H9 (cell line): ENCODE measurements at regions not wholly inside any gene's neighbourhood (a gene's known extent, or its start where the extent isn't known, plus 50 kb on each side); places are given as distances from the start of the nearest gene placed in this dataset.

Source experiments
- DNase-seq: peaks from one replicate; pipeline ENCODE4 v3.0.0-alpha.2; 2017
- H2AFZ ChIP-seq: one replicate; pipeline ENCODE4 v1.6.1; 2013; ENCODE audit warnings: mild to moderate bottlenecking, low read length, control low read depth, moderate library complexity
- H2AK5ac ChIP-seq: 2 replicates; pipeline ENCODE4 v1.6.1; 2013; ENCODE audit warnings: low read length, control low read depth, mixed read lengths; ENCODE audit not compliant: insufficient read length
- H2BK120ac ChIP-seq: one replicate; pipeline ENCODE4 v1.6.1; 2013; ENCODE audit warnings: low read depth, mild to moderate bottlenecking, low read length, control low read depth, inconsistent platforms; ENCODE audit not compliant: poor library complexity, severe bottlenecking
- H2BK12ac ChIP-seq: 2 replicates; pipeline ENCODE4 v1.6.1; 2013; ENCODE audit warnings: low read length, control low read depth, mixed read lengths, low read depth; ENCODE audit not compliant: insufficient read length
- H2BK15ac ChIP-seq: 2 replicates; pipeline ENCODE4 v1.6.1; 2013; ENCODE audit warnings: low read depth, low read length, control low read depth
- H2BK20ac ChIP-seq: one replicate; pipeline ENCODE4 v1.6.1; 2013; ENCODE audit warnings: low read depth, mild to moderate bottlenecking, low read length, control low read depth, inconsistent platforms; ENCODE audit not compliant: poor library complexity, severe bottlenecking
- H2BK5ac ChIP-seq: 2 replicates; pipeline ENCODE4 v1.6.1; 2013; ENCODE audit warnings: low read length, control low read depth, mixed read lengths; ENCODE audit not compliant: insufficient read length
- H3K14ac ChIP-seq: 2 replicates; pipeline ENCODE4 v1.6.1; 2013; ENCODE audit warnings: low read length, control low read depth; ENCODE audit not compliant: insufficient read depth
- H3K18ac ChIP-seq: 2 replicates; pipeline ENCODE4 v1.6.1; 2013; ENCODE audit warnings: low read depth, mild to moderate bottlenecking, mixed read lengths, low read length, control low read depth; ENCODE audit not compliant: insufficient read length
- H3K23ac ChIP-seq: 2 replicates; pipeline ENCODE4 v1.6.1; 2013; ENCODE audit warnings: low read length, control low read depth, mixed read lengths, low read depth; ENCODE audit not compliant: insufficient read length
- H3K23me2 ChIP-seq: 2 replicates; pipeline ENCODE4 v1.6.1; 2013; ENCODE audit warnings: low read depth, mild to moderate bottlenecking, mixed read lengths, low read length, control low read depth; ENCODE audit not compliant: insufficient read length, poor library complexity, severe bottlenecking
- H3K27ac ChIP-seq: 2 replicates; pipeline ENCODE4 v1.5.1; 2013; ENCODE audit warnings: low read length, control low read depth, mixed read lengths, low read depth; ENCODE audit not compliant: insufficient read length
- H3K27me3 ChIP-seq: 2 replicates; pipeline ENCODE4 v1.6.1; 2013; ENCODE audit warnings: low read length, control low read depth, inconsistent platforms; ENCODE audit not compliant: insufficient read depth
- H3K4ac ChIP-seq: 2 replicates; pipeline ENCODE4 v1.6.1; 2013; ENCODE audit warnings: low read depth, mild to moderate bottlenecking, control low read depth, inconsistent platforms, low read length, moderate library complexity
- H3K4me1 ChIP-seq: 2 replicates; pipeline ENCODE4 v1.6.1; 2013; ENCODE audit warnings: low read length, control low read depth, inconsistent platforms; ENCODE audit not compliant: insufficient read depth
- H3K4me2 ChIP-seq: 2 replicates; pipeline ENCODE4 v1.6.1; 2013; ENCODE audit warnings: low read length, control low read depth, mixed read lengths; ENCODE audit not compliant: insufficient read length, insufficient read depth
- H3K56ac ChIP-seq: 2 replicates; pipeline ENCODE4 v1.6.1; 2013; ENCODE audit warnings: low read depth, mild to moderate bottlenecking, mixed read lengths, low read length, control low read depth; ENCODE audit not compliant: insufficient read length
- H3K79me1 ChIP-seq: 2 replicates; pipeline ENCODE4 v1.6.1; 2013; ENCODE audit warnings: low read depth, mild to moderate bottlenecking, moderate library complexity, low read length, control low read depth, inconsistent platforms; ENCODE audit not compliant: insufficient read depth, poor library complexity, severe bottlenecking
- H3K79me2 ChIP-seq: 2 replicates; pipeline ENCODE4 v1.6.1; 2013; ENCODE audit warnings: low read length, control low read depth, inconsistent platforms; ENCODE audit not compliant: insufficient read depth
- H3K9ac ChIP-seq: 2 replicates; pipeline ENCODE4 v1.6.1; 2013; ENCODE audit warnings: low read length, control low read depth, mixed read lengths; ENCODE audit not compliant: insufficient read length; ENCODE audit errors: extremely low read depth
- H3K9me3 ChIP-seq: one replicate; pipeline ENCODE4 v1.6.1; 2013; ENCODE audit warnings: low read depth, low read length, inconsistent platforms; ENCODE audit not compliant: control insufficient read depth
- H3T11ph ChIP-seq: one replicate; pipeline ENCODE4 v1.6.1; 2013; ENCODE audit warnings: mild to moderate bottlenecking, low read length, control low read depth, inconsistent platforms
- H4K20me1 ChIP-seq: one replicate; pipeline ENCODE4 v1.6.1; 2013; ENCODE audit not compliant: control insufficient read depth, insufficient read length, insufficient read depth
- H4K5ac ChIP-seq: 2 replicates; pipeline ENCODE4 v1.6.1; 2013; ENCODE audit warnings: low read depth, mild to moderate bottlenecking, mixed read lengths, low read length, control low read depth; ENCODE audit not compliant: insufficient read length
- H4K8ac ChIP-seq: replicated peaks from 2 replicates; pipeline ENCODE4 v1.6.1; 2013; ENCODE audit warnings: low read length, control low read depth, mixed read lengths, low read depth; ENCODE audit not compliant: insufficient read length
- H4K91ac ChIP-seq: 2 replicates; pipeline ENCODE4 v1.6.1; 2013; ENCODE audit warnings: low read depth, mild to moderate bottlenecking, moderate library complexity, mixed read lengths, low read length, control low read depth; ENCODE audit not compliant: insufficient read length
- H3K27ac Mint-ChIP-seq, 3 experiments: 2 replicates in 2 of 3; 3 replicates in 1 of 3; pipeline ENCODE4 v1.8.0; 2020 to 2021; ENCODE audit warnings: mixed read lengths in 3 of 3, mild to moderate bottlenecking in 1 of 3, moderate library complexity in 1 of 3
- H3K27me3 Mint-ChIP-seq: 2 replicates; pipeline ENCODE4 v1.8.0; 2021; ENCODE audit warnings: low read depth, mild to moderate bottlenecking, moderate library complexity, mixed read lengths
- H3K36me3 Mint-ChIP-seq, 3 experiments: 2 replicates in 2 of 3; 3 replicates in 1 of 3; pipeline ENCODE4 v1.8.0; 2020 to 2021; ENCODE audit warnings: low read depth in 3 of 3, mixed read lengths in 3 of 3; ENCODE audit not compliant: insufficient read depth in 1 of 3
- H3K4me1 Mint-ChIP-seq, 2 experiments: 2 replicates each; pipeline ENCODE4 v1.8.0; 2020; ENCODE audit warnings: mixed read lengths in 2 of 2
- H3K4me3 Mint-ChIP-seq, 2 experiments: 2 replicates in 1 of 2; 3 replicates in 1 of 2; pipeline ENCODE4 v1.8.0; 2020 to 2021; ENCODE audit warnings: mild to moderate bottlenecking in 2 of 2, mixed read lengths in 2 of 2, moderate library complexity in 1 of 2
- H3K9me3 Mint-ChIP-seq, 2 experiments: 2 replicates in 1 of 2; 3 replicates in 1 of 2; pipeline ENCODE4 v1.8.0; 2020; ENCODE audit warnings: mild to moderate bottlenecking in 2 of 2, mixed read lengths in 2 of 2, moderate library complexity in 1 of 2
- CTCF ChIP-seq: fragments of 200-600 bp; sonication (generic); conservative IDR thresholded peaks from 3 replicates; pipeline ENCODE4 v1.8.0; 2021; ENCODE audit warnings: antibody characterized with exemption, mild to moderate bottlenecking
- WGBS: extraction: QIAGEN DNeasy Blood & Tissue Kit; methylation state at CpG from one replicate; pipeline ENCODE4 v1.1.7; 2013; ENCODE audit warnings: missing lambda C conversion rate, low lambda C conversion rate, mixed read lengths; ENCODE audit not compliant: insufficient read length; ENCODE audit errors: extremely low coverage; 5-methylcytosine and 5-hydroxymethylcytosine counted together

GRCh38 chr6:50600280-50600679 lies 113.0 kb upstream of the TFAP2D start:
- H2BK20ac ChIP-seq, result no peak overlapping the region
- Mint-ChIP-seq H3K27me3 (no peaks in the 10 kb centered on the region; the same call in 1 of the 2 replicates), H3K27ac (no peak overlapping the region; a peak in 1 of 7 replicates), H3K36me3 (no peaks in the 10 kb centered on the region), H3K9me3 (no peaks in the 10 kb centered on the region), H3K4me1 (no peaks in the 10 kb centered on the region), H3K4me3 (no peak overlapping the region)
- H2BK12ac ChIP-seq, result no peak overlapping the region
- no peak overlapping the region for H4K8ac ChIP-seq
- H3K79me1 ChIP-seq, result no peaks in the 10 kb centered on the region
- no peak overlapping the region for H3K9ac ChIP-seq
- H3K23ac ChIP-seq, result no peak overlapping the region
- H3K56ac ChIP-seq, result no peak overlapping the region
- no peak overlapping the region for H2BK5ac ChIP-seq
- no peak overlapping the region for H3K27ac ChIP-seq
- no peak overlapping the region for H3K4ac ChIP-seq
- no peak for TF ChIP-seq CTCF
- H4K91ac ChIP-seq, result no peak overlapping the region
- no peak for DNase-seq
- H3K27me3 ChIP-seq, result no peaks in the 10 kb centered on the region
- WGBS, result no CpG with 5 or more reads among the region's 3 CpGs
- no peak overlapping the region for H2BK120ac ChIP-seq
- no peaks in the 10 kb centered on the region for H3K79me2 ChIP-seq
- H2AFZ ChIP-seq, result no peak overlapping the region
- H3K14ac ChIP-seq, result no peak overlapping the region
- H2AK5ac ChIP-seq, result no peak overlapping the region
- H3K9me3 ChIP-seq, result no peaks in the 10 kb centered on the region
- no peak overlapping the region for H3T11ph ChIP-seq
- H3K4me1 ChIP-seq, result no peaks in the 10 kb centered on the region
- no peak overlapping the region for H3K4me2 ChIP-seq
- no peaks in the 10 kb centered on the region for H4K20me1 ChIP-seq
- H3K18ac ChIP-seq, result no peak overlapping the region
- H3K23me2 ChIP-seq, result no peaks in the 10 kb centered on the region
- no peak overlapping the region for H4K5ac ChIP-seq
- H2BK15ac ChIP-seq, result no peak overlapping the region
